ENCODE measurements at regions not wholly inside any gene's neighbourhood (a gene's known extent, or its start where the extent isn't known, plus 50 kb on each side); places are given as distances from the start of the nearest gene placed in this dataset.

- TF ChIP-seq POLR2AphosphoS5 (IDR thresholded peaks at IDR 0.05) (no peak), EP300 (IDR thresholded peaks at IDR 0.05) (no peak), POLR2A (IDR thresholded peaks at IDR 0.05) (no peak)
- TF ChIP-seq, protein P1, sequence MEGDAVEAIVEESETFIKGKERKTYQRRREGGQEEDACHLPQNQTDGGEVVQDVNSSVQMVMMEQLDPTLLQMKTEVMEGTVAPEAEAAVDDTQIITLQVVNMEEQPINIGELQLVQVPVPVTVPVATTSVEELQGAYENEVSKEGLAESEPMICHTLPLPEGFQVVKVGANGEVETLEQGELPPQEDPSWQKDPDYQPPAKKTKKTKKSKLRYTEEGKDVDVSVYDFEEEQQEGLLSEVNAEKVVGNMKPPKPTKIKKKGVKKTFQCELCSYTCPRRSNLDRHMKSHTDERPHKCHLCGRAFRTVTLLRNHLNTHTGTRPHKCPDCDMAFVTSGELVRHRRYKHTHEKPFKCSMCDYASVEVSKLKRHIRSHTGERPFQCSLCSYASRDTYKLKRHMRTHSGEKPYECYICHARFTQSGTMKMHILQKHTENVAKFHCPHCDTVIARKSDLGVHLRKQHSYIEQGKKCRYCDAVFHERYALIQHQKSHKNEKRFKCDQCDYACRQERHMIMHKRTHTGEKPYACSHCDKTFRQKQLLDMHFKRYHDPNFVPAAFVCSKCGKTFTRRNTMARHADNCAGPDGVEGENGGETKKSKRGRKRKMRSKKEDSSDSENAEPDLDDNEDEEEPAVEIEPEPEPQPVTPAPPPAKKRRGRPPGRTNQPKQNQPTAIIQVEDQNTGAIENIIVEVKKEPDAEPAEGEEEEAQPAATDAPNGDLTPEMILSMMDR (IDR thresholded peaks at IDR 0.05): no peak
Measured at GRCh38 chr4:63316633-63317032, 1092.6 kb downstream of the TECRL start.
